ENCODE measurements at regions not wholly inside any gene's neighbourhood (a gene's known extent, or its start where the extent isn't known, plus 50 kb on each side); places are given as distances from the start of the nearest gene placed in this dataset.

DNA sequence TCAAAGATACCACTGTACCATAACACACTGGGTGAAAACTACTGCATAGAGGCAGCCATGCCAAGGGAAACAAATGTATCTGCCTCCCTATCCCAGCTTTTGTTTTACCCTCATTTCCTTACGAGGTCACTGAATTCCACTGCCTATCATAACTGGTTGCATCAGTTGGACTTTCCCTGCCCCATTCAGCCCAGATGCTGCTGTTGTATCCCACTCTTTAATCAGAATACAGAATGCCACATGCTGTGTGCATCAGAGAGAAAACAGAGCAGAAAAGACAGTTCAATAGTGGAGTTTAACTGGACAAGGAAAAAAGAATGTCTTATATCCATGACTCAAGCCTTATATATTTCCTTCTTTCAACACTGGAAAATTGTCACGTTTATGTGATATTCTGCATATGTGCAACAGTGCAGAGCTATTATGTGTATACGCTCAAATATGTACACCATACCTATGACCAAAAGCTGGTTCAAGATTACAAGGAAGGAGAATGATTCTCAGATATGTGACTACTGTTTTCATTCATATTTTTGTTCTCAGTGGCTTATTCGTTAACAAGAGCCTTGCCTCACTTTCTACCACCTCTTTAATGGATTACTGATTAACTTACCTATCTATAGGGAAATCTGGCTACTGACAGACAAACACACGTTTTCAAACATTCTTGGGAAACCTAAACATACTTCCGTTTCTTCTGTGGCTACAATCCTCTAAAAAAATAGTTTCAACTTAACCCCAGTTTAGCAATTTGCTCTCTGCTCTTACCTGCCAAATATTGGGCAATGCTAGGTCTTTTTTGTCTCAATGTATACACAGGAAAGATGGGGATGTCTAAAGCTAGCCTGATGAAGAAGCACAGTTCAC lies 378.9 kb downstream of the SMARCA1 start:
- DNase-seq, result no peak
- Histone ChIP-seq H3K36me3 (no peaks in the 10 kb centered on the region), H3K4me1 (no peaks in the 10 kb centered on the region), H3K4me3 (no peak overlapping the region), H3K27me3 (no peaks in the 10 kb centered on the region), H3K9me3 (no peaks in the 10 kb centered on the region), H3K27ac (no peak overlapping the region)
- TF ChIP-seq, protein P1, sequence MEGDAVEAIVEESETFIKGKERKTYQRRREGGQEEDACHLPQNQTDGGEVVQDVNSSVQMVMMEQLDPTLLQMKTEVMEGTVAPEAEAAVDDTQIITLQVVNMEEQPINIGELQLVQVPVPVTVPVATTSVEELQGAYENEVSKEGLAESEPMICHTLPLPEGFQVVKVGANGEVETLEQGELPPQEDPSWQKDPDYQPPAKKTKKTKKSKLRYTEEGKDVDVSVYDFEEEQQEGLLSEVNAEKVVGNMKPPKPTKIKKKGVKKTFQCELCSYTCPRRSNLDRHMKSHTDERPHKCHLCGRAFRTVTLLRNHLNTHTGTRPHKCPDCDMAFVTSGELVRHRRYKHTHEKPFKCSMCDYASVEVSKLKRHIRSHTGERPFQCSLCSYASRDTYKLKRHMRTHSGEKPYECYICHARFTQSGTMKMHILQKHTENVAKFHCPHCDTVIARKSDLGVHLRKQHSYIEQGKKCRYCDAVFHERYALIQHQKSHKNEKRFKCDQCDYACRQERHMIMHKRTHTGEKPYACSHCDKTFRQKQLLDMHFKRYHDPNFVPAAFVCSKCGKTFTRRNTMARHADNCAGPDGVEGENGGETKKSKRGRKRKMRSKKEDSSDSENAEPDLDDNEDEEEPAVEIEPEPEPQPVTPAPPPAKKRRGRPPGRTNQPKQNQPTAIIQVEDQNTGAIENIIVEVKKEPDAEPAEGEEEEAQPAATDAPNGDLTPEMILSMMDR (IDR thresholded peaks at IDR 0.05), result no peak
- TF ChIP-seq POLR2A (IDR thresholded peaks at IDR 0.05), result no peak

- Histone ChIP-seq H3K9me3 (no peaks in the 10 kb centered on the region), H3K4me3 (no peak overlapping the region), H3K36me3 (no peaks in the 10 kb centered on the region), H3K27ac (no peak overlapping the region), H3K27me3 (no peaks in the 10 kb centered on the region), H3K4me1 (no peaks in the 10 kb centered on the region)
- DNase-seq, result no peak
- TF ChIP-seq, protein P1 (IDR thresholded peaks at IDR 0.05), result no peak
- TF ChIP-seq POLR2A (IDR thresholded peaks at IDR 0.05), result no peak
Measured at GRCh38 chrX:129139837-129140598, 383.3 kb downstream of the SMARCA1 start.

- H3K27ac ChIP-seq, result no peak overlapping the region
- no peaks in the 10 kb centered on the region for H3K4me1 ChIP-seq
- H3K27me3 ChIP-seq, result no peaks in the 10 kb centered on the region
- TF ChIP-seq, protein P1 (IDR thresholded peaks at IDR 0.05), result no peak
- TF ChIP-seq POLR2A (IDR thresholded peaks at IDR 0.05), result no peak
- H3K4me3 ChIP-seq, result no peak overlapping the region
- H3K36me3 ChIP-seq, result no peaks in the 10 kb centered on the region
- H3K9me3 ChIP-seq, result no peaks in the 10 kb centered on the region
- DNase-seq, result no peak
Measured at GRCh38 chrX:129125122-129125914, 398.0 kb downstream of the SMARCA1 start.

DNA sequence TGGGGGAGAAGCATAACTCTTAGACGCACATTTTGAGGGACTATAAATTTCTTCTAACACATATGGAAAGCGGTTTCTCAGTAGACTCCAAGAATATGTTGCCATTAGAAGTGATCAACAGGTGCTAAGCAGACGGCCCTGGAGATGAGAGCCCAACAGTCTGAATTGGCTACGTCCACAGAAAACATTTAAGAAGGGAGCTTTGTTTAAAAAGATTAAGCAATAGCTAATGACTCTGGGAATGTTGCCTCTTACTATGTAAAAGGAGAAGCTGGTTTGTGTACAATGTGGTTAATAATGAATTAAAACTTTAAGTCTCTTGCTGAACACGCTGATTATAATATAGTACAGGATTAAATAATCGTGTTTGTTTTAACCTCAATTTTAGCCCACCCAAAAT lies 399.5 kb downstream of the SMARCA1 start:
- Histone ChIP-seq H3K27ac (no peak overlapping the region), H3K4me3 (no peak overlapping the region), H3K36me3 (no peaks in the 10 kb centered on the region), H3K27me3 (no peaks in the 10 kb centered on the region), H3K9me3 (no peaks in the 10 kb centered on the region), H3K4me1 (no peaks in the 10 kb centered on the region)
- DNase-seq, result no peak
- no peak for TF ChIP-seq POLR2A (IDR thresholded peaks at IDR 0.05)
- TF ChIP-seq, protein P1 (IDR thresholded peaks at IDR 0.05), result no peak

GRCh38 chrX:129116676-129117470 lies 406.4 kb downstream of the SMARCA1 start:
- no peaks in the 10 kb centered on the region for H3K9me3 ChIP-seq
- DNase-seq, result no peak
- no peaks in the 10 kb centered on the region for H3K4me1 ChIP-seq
- H3K27me3 ChIP-seq, result no peaks in the 10 kb centered on the region
- no peaks in the 10 kb centered on the region for H3K36me3 ChIP-seq
- TF ChIP-seq POLR2A (IDR thresholded peaks at IDR 0.05), result no peak
- TF ChIP-seq, protein P1 (IDR thresholded peaks at IDR 0.05), result no peak
- no peak overlapping the region for H3K4me3 ChIP-seq
- H3K27ac ChIP-seq, result no peak overlapping the region

Measured in Peyer's patch (tissue), 4 donors.